Thyroid gland (tissue), 4 donors: ENCODE measurements at regions not wholly inside any gene's neighbourhood (a gene's known extent, or its start where the extent isn't known, plus 50 kb on each side); places are given as distances from the start of the nearest gene placed in this dataset.

Experiments
- CTCF ChIP-seq, 6 experiments: fragments of 200-600 bp in 3 of 6; fragments of 450-650 bp in 3 of 6; sonication (generic) in 3 of 6; IDR thresholded peaks; one replicate each; pipeline ENCODE4 v1.5.1; 2016 to 2019; ENCODE audit warnings: antibody characterized with exemption in 6 of 6, mild to moderate bottlenecking in 2 of 6, inconsistent platforms in 1 of 6, moderate library complexity in 1 of 6
- POLR2A ChIP-seq, 2 donors: fragments of 450-650 bp; IDR thresholded peaks; one replicate each; pipeline ENCODE4 v1.6.1; 2017; ENCODE audit warnings: antibody characterized with exemption in 2 of 2, mild to moderate bottlenecking in 2 of 2, moderate library complexity in 1 of 2

- TF ChIP-seq CTCF (IDR thresholded peaks at IDR 0.05) (no peak), POLR2A (IDR thresholded peaks at IDR 0.05) (no peak)
Measured at GRCh38 chr5:8057769-8058168, 188.8 kb downstream of the MTRR start.
